Ishikawa (cell line): ENCODE measurements at regions not wholly inside any gene's neighbourhood (a gene's known extent, or its start where the extent isn't known, plus 50 kb on each side); places are given as distances from the start of the nearest gene placed in this dataset.

Experiments
- CEBPB ChIP-seq: IDR thresholded peaks from 2 replicates; pipeline ENCODE4 v1.6.1; 2012
- CREB1 ChIP-seq: IDR thresholded peaks from 2 replicates; pipeline ENCODE4 v1.6.1; 2012; ENCODE audit warnings: low read depth
- EGR1 ChIP-seq: IDR thresholded peaks from 2 replicates; pipeline ENCODE4 v1.6.1; 2012
- EP300 ChIP-seq: IDR thresholded peaks from 2 replicates; pipeline ENCODE4 v1.6.1; 2012; ENCODE audit warnings: borderline replicate concordance
- FOXM1 ChIP-seq: IDR thresholded peaks from 2 replicates; pipeline ENCODE4 v1.6.1; 2012; ENCODE audit warnings: low read depth, borderline replicate concordance
- MAX ChIP-seq: IDR thresholded peaks from 2 replicates; pipeline ENCODE4 v1.6.1; 2012
- NFIC ChIP-seq: IDR thresholded peaks from 2 replicates; pipeline ENCODE4 v1.6.1; 2012
- RAD21 ChIP-seq: IDR thresholded peaks from 2 replicates; pipeline ENCODE4 v1.6.1; 2012; ENCODE audit warnings: low read depth
- REST ChIP-seq: IDR thresholded peaks from 2 replicates; pipeline ENCODE4 v1.6.1; 2012; ENCODE audit warnings: low read depth, mild to moderate bottlenecking
- TAF1 ChIP-seq: IDR thresholded peaks from 2 replicates; pipeline ENCODE4 v1.6.1; 2012; ENCODE audit warnings: low read depth, mild to moderate bottlenecking
- TCF12 ChIP-seq: IDR thresholded peaks from 2 replicates; pipeline ENCODE4 v1.6.1; 2012; ENCODE audit warnings: low read depth
- TEAD4 ChIP-seq: IDR thresholded peaks from 2 replicates; pipeline ENCODE4 v1.6.1; 2012
- USF1 ChIP-seq: IDR thresholded peaks from 2 replicates; pipeline ENCODE4 v1.6.1; 2012
- YY1 ChIP-seq: IDR thresholded peaks from 2 replicates; pipeline ENCODE4 v1.6.1; 2012; ENCODE audit warnings: low read depth
- ZBTB7A ChIP-seq: IDR thresholded peaks from 2 replicates; pipeline ENCODE4 v1.6.1; 2012; ENCODE audit warnings: low read depth

- no peak for TF ChIP-seq TEAD4
These were observed 446.1 kb downstream of the ANXA1 start for GRCh38 chr9:73597771-73598170.

DNA sequence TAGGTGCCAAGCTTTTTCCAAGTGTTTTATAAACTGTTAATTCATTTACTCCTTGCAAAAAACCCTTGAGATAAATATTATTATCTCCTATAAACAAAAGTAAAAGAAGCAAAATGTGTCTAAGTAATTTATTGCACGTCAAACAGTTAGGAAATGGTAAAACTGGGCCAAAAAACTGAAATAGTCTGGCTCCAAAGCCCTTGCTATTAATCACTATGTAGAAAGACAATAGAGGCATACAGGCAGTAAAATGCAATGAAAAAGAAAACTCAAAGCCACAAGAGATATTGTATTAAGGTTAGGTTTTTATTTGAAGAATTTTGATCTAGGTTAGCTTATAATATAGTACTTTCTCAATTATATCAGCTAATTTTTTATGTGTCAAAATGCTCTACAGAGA lies 457.7 kb downstream of the ANXA1 start:
- TF ChIP-seq YY1 = no peak
- TF ChIP-seq NFIC = no peak
- no peak for TF ChIP-seq FOXM1
- no peak for TF ChIP-seq TEAD4
- TF ChIP-seq EGR1 = no peak
- no peak for TF ChIP-seq CREB1
- TF ChIP-seq RAD21 = no peak
- TF ChIP-seq TAF1 = no peak
- TF ChIP-seq EP300 = no peak
- TF ChIP-seq CEBPB = no peak
- TF ChIP-seq REST = no peak
- TF ChIP-seq TCF12 = no peak
- TF ChIP-seq ZBTB7A = no peak
- TF ChIP-seq MAX = no peak
- no peak for TF ChIP-seq USF1

- TF ChIP-seq CREB1 (no peak), YY1 (no peak), ZBTB7A (no peak)
These were observed 459.4 kb downstream of the ANXA1 start for GRCh38 chr9:73611032-73611431.

DNA sequence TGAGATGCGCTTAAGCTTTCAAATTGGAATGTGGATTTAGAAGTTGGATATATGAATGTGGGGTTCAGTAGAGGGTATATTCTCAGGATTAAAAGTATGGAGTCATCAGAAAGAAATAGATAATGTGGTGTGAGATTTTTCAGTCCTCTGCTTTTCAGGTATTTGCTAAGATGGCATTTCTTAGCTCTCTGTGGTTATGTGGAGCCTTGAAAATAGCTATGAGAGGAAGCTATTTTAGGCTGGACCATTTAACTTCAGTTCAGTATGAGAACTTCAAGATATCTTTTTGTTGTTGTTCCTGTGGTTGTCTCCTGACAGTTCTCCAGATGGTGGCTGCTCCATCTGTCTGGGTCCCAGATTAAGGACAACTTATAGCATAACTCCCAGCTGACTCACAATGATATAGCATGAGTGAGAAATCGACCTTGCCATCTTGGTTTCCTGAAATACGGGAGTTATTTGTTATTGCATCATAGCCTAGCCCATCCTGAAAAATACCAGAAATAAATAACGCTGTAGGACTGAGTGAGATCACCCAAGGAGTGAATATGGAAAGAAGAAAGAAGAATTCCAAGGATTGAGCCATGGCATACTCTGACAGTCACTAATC lies 461.5 kb downstream of the ANXA1 start:
- TF ChIP-seq YY1 = no peak
- TF ChIP-seq TEAD4 = no peak
- TF ChIP-seq FOXM1 = no peak
- no peak for TF ChIP-seq USF1
- no peak for TF ChIP-seq NFIC
- TF ChIP-seq EGR1 = no peak
- TF ChIP-seq EP300 = no peak
- TF ChIP-seq ZBTB7A = no peak
- TF ChIP-seq TAF1 = no peak

DNA sequence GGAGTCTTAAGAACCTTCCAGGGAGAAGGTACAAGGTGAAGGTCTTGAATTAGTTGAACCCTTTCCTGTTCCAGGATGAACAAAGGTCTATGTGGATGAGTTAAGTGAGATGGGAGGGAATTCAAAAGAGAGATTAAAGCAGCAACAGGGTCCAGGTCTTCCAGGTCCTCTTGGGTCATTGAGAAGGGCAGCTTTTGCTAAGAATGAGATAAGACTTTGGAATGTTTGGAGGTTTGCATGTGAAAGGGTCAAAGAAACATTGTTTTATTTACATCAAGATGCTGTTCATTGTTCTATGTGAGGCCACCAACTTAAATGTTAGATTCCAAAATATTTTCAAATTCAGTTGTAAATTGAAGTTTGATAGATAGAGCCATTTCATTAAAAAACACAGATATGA lies 463.9 kb downstream of the ANXA1 start:
- TF ChIP-seq EGR1 (no peak), ZBTB7A (no peak), TAF1 (no peak), USF1 (no peak), CREB1 (no peak), NFIC (no peak), CEBPB (no peak), YY1 (no peak), TCF12 (no peak), REST (no peak), RAD21 (no peak), MAX (no peak), FOXM1 (no peak), EP300 (no peak)

- TF ChIP-seq RAD21 = no peak
- TF ChIP-seq TEAD4 = no peak
- TF ChIP-seq FOXM1 = no peak
- TF ChIP-seq TAF1 = no peak
- no peak for TF ChIP-seq NFIC
- no peak for TF ChIP-seq MAX
- TF ChIP-seq CEBPB = no peak
- no peak for TF ChIP-seq USF1
- TF ChIP-seq EGR1 = no peak
- no peak for TF ChIP-seq REST
- TF ChIP-seq EP300 = no peak
- no peak for TF ChIP-seq ZBTB7A
- no peak for TF ChIP-seq CREB1
- no peak for TF ChIP-seq YY1
- no peak for TF ChIP-seq TCF12
These were observed 465.9 kb downstream of the ANXA1 start for GRCh38 chr9:73617586-73617985.
